Upper lobe of left lung (tissue), 6 donors: ENCODE measurements at regions not wholly inside any gene's neighbourhood (a gene's known extent, or its start where the extent isn't known, plus 50 kb on each side); places are given as distances from the start of the nearest gene placed in this dataset.

Experiments
- ATAC-seq, 2 donors: fragments of 200-7000 bp; cut with Tn5 transposase; one replicate each; pipeline ENCODE4 v1.9.1; 2022; ENCODE audit warnings: mild to moderate bottlenecking in 2 of 2, moderate library complexity in 2 of 2; ENCODE audit not compliant: low FRiP score in 2 of 2
- DNase-seq, 2 donors: peaks; one replicate each; pipeline ENCODE4 v3.0.0-alpha.2; 2019 to 2020
- H3K27ac ChIP-seq, 4 donors: fragments of 200-600 bp; sonication (generic); one replicate each; pipeline ENCODE4 v1.5.1; 2016 to 2019
- H3K27me3 ChIP-seq, 4 donors: fragments of 200-600 bp; sonication (generic); one replicate each; pipeline ENCODE4 v1.5.1; 2017 to 2019
- H3K36me3 ChIP-seq, 4 donors: fragments of 200-600 bp; sonication (generic); one replicate each; pipeline ENCODE4 v1.5.1; 2016 to 2019
- H3K4me1 ChIP-seq, 4 donors: fragments of 200-600 bp; sonication (generic); one replicate each; pipeline ENCODE4 v1.5.1; 2018 to 2019
- H3K4me3 ChIP-seq, 4 donors: fragments of 200-600 bp; sonication (generic); one replicate each; pipeline ENCODE4 v1.5.1; 2017 to 2019; ENCODE audit warnings: mild to moderate bottlenecking in 2 of 4, moderate library complexity in 1 of 4
- H3K9me3 ChIP-seq, 4 donors: fragments of 200-600 bp; sonication (generic); one replicate each; pipeline ENCODE4 v1.5.1; 2018 to 2019
- CTCF ChIP-seq, 6 experiments: fragments of 450-650 bp in 4 of 6; fragments of 200-600 bp in 2 of 6; sonication (generic) in 2 of 6; IDR thresholded peaks; one replicate each; pipeline ENCODE4 v1.5.1; 2016 to 2019; ENCODE audit warnings: antibody characterized with exemption in 6 of 6
- EP300 ChIP-seq, 4 donors: sonication (generic); formaldehyde crosslinking; IDR thresholded peaks; one replicate each; pipeline ENCODE4 v1.5.1; 2017; ENCODE audit warnings: antibody characterized with exemption in 4 of 4, control low read depth in 2 of 4
- POLR2A ChIP-seq, 4 donors: fragments of 450-650 bp; IDR thresholded peaks; one replicate each; pipeline ENCODE4 v1.5.1; 2016 to 2017; ENCODE audit warnings: antibody characterized with exemption in 4 of 4, mild to moderate bottlenecking in 2 of 4
- POLR2AphosphoS5 ChIP-seq, 2 donors: sonication (generic); formaldehyde crosslinking; IDR thresholded peaks; one replicate each; pipeline ENCODE4 v1.5.1; 2017; ENCODE audit warnings: antibody characterized with exemption in 2 of 2
- WGBS, 2 donors: methylation state at CpG; one replicate each; pipeline ENCODE4 v1.1.5; 2017 to 2018; 5-methylcytosine and 5-hydroxymethylcytosine counted together
- donor health status: DM: no; HTN: no; CAD: no; lungs with moderate emphysema.
- donor health status: DM: no; HTN: yes; CAD: no; lungs with severe emphysema.

DNA sequence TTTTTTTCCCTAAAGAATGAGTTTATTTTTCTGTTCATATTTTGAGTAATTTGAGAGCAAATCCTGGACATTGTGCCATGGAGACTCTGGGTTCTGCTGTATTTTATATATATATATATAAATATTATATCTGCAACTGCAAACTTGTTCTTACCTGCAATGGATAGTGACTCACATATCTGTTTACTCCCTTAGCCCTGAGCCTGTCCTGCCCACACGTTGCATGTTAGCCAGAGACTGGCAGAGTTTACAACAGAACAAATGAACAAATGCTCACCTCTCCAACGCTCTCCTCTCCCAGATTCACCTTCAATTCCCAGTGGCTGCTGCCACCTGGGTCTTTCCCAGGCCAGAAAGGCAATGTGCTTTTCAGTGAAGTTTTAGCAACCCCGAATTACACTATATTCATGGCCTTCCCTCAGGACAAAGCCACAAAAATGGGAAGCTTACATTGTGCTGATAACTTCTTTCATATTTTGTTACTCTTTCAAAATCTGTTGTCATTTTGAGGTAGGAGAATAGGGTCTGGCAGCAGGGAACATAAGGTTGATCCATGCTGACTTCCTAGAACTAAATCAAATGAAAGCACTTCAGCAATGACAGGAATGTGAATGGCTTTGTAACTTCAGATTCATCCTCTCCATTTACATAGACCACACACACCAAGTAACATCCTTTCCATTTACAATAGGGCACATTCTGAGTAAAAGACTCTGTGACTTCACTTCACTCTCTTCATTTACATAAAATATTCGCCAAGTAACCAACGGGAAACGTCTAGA is 105.4 kb upstream of the FAM110C start:
- Histone ChIP-seq H3K4me1 (no peaks in the 10 kb centered on the region), H3K9me3 (no peaks in the 10 kb centered on the region), H3K36me3 (no peaks in the 10 kb centered on the region), H3K27me3 (no peaks in the 10 kb centered on the region), H3K4me3 (no peak overlapping the region), H3K27ac (no peak overlapping the region)
- DNase-seq (no peak), ATAC-seq (no peak)
- no peak for TF ChIP-seq POLR2AphosphoS5 (IDR thresholded peaks at IDR 0.05)
- TF ChIP-seq EP300 (IDR thresholded peaks at IDR 0.05), result no peak
- no peak for TF ChIP-seq CTCF (IDR thresholded peaks at IDR 0.05)
- TF ChIP-seq POLR2A (IDR thresholded peaks at IDR 0.05), result no peak
- 41 to 45% methylated on average over 6 of the region's 6 CpGs for WGBS, 2 donors

- Histone ChIP-seq H3K27ac (no peak overlapping the region), H3K27me3 (no peaks in the 10 kb centered on the region), H3K9me3 (no peaks in the 10 kb centered on the region), H3K4me1 (no peaks in the 10 kb centered on the region), H3K4me3 (no peak overlapping the region), H3K36me3 (no peaks in the 10 kb centered on the region)
- DNase-seq (no peak), ATAC-seq (no peak)
- no peak for TF ChIP-seq CTCF (IDR thresholded peaks at IDR 0.05)
- TF ChIP-seq EP300 (IDR thresholded peaks at IDR 0.05), result no peak
- TF ChIP-seq POLR2A (IDR thresholded peaks at IDR 0.05), result no peak
- TF ChIP-seq POLR2AphosphoS5 (IDR thresholded peaks at IDR 0.05), result no peak
- 95% methylated on average over 2 of the region's 2 CpGs for WGBS, 2 donors
Observed at GRCh38 chr2:145407-145806, 99.1 kb upstream of the FAM110C start.

DNA sequence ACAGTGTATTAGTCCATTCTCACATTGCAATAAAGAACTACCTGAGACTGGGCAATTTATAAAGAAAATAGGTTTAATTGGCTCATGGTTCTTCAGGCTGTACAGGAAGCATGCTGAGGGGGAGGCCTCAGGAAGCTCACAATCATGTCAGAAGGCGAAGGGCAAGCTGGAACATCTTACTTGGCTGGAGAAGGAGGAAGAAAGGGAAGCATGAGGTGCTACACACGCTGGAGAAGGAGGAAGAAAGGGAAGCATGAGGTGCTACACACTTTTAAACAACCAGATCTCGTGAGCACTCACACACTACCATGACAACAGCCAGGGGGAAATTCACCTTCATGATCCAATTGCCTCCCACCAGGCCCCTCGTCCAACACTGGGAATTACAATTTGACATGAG is 95.3 kb upstream of the FAM110C start:
- H3K27me3 ChIP-seq, result no peaks in the 10 kb centered on the region
- TF ChIP-seq EP300 (IDR thresholded peaks at IDR 0.05) (no peak), CTCF (IDR thresholded peaks at IDR 0.05) (no peak), POLR2AphosphoS5 (IDR thresholded peaks at IDR 0.05) (no peak), POLR2A (IDR thresholded peaks at IDR 0.05) (no peak)

GRCh38 chr2:136666-137065 is 90.4 kb upstream of the FAM110C start:
- no peak overlapping the region for H3K4me3 ChIP-seq
- H3K27me3 ChIP-seq, result no peaks in the 10 kb centered on the region
- 84 to 86% methylated on average over 6 to 7 of the region's 7 CpGs for WGBS, 2 donors
- no peaks in the 10 kb centered on the region for H3K9me3 ChIP-seq
- TF ChIP-seq POLR2A (IDR thresholded peaks at IDR 0.05) (no peak), CTCF (IDR thresholded peaks at IDR 0.05) (no peak)
- ATAC-seq, result no peak
- H3K27ac ChIP-seq, result no peak overlapping the region
- H3K4me1 ChIP-seq, result no peaks in the 10 kb centered on the region
- H3K36me3 ChIP-seq, result no peaks in the 10 kb centered on the region
- DNase-seq, result no peak

More for the DNA sequence above, 95.3 kb upstream of the FAM110C start:
- Histone ChIP-seq H3K4me3 (no peak overlapping the region), H3K36me3 (no peaks in the 10 kb centered on the region), H3K4me1 (no peaks in the 10 kb centered on the region), H3K9me3 (no peaks in the 10 kb centered on the region), H3K27ac (no peak overlapping the region)
- 37 to 47% methylated on average over 4 of the region's 4 CpGs for WGBS, 2 donors
- ATAC-seq (no peak), DNase-seq (no peak)
